Upper lobe of right lung (tissue), 1 donor: ENCODE measurements at regions not wholly inside any gene's neighbourhood (a gene's known extent, or its start where the extent isn't known, plus 50 kb on each side); places are given as distances from the start of the nearest gene placed in this dataset.

Source experiments
- ATAC-seq: fragments of 200-7000 bp; cut with Tn5 transposase; one replicate; pipeline ENCODE4 v1.9.1; 2020; ENCODE audit warnings: mild to moderate bottlenecking, moderate library complexity
- DNase-seq: peaks from one replicate; pipeline ENCODE4 v3.0.0-alpha.2; 2020
- H3K27ac ChIP-seq: fragments of 200-600 bp; one replicate; pipeline ENCODE4 v1.8.0; 2022
- H3K27me3 ChIP-seq: fragments of 200-600 bp; one replicate; pipeline ENCODE4 v1.8.0; 2022; ENCODE audit warnings: mild to moderate bottlenecking
- H3K36me3 ChIP-seq: fragments of 200-600 bp; one replicate; pipeline ENCODE4 v1.8.0; 2022
- H3K4me1 ChIP-seq: fragments of 200-600 bp; one replicate; pipeline ENCODE4 v1.8.0; 2022
- H3K4me3 ChIP-seq: fragments of 200-600 bp; one replicate; pipeline ENCODE4 v1.8.0; 2022; ENCODE audit warnings: mild to moderate bottlenecking
- H3K9me3 ChIP-seq: fragments of 200-600 bp; one replicate; pipeline ENCODE4 v1.8.0; 2022
- intact Hi-C: fragments of 100-400 bp; cut with DNase I; formaldehyde crosslinking; loops from one replicate; pipeline ENCODE4 v1.11.0; 2022
- TF ChIP-seq, protein P1 (sequence below): fragments of 200-600 bp; IDR thresholded peaks from one replicate; pipeline ENCODE4 v1.8.0; 2022; ENCODE audit warnings: antibody characterized with exemption
- donor health status: DM: no; HTN: yes; CAD: no; lungs with severe emphysema.

DNA sequence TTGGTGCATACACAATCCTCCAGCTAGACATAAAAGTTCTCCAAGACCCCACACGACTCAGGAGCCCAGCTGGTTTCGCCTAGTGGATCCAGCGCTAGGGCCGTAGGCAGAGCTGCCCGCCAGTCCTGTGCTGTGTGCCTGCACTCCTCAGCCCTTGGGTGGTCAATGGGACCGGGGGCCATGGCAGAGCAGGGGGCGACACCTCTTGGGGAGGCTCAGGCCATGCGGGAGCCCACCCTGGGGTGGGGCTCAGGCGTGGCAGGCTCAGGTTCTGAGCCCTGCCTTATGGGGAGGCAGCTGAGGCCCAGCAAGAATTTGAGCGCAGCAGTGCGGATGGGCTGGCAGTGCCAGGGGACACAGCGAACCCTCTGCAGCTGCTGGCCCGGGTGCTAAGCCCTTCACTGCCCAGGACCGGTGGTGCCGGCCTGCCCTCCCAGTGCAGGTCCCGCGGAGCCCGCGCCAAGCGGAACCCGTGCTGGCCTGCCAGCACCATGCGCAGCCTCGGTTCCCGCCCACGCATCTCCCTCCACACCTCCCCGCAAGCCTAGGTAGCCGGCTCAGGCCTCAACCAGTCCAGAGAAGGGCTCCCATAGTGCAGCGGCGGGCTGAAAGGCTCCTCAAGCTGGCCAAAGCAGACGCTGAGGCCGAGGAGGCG lies 1566.6 kb upstream of the SLC39A10 start:
- DNase-seq (peak; percentile 57), ATAC-seq (peak; percentile 26)
- no peaks in the 10 kb centered on the region for H3K4me1 ChIP-seq
- intact Hi-C loops, result no loop called here
- no peaks in the 10 kb centered on the region for H3K36me3 ChIP-seq
- TF ChIP-seq, protein P1, sequence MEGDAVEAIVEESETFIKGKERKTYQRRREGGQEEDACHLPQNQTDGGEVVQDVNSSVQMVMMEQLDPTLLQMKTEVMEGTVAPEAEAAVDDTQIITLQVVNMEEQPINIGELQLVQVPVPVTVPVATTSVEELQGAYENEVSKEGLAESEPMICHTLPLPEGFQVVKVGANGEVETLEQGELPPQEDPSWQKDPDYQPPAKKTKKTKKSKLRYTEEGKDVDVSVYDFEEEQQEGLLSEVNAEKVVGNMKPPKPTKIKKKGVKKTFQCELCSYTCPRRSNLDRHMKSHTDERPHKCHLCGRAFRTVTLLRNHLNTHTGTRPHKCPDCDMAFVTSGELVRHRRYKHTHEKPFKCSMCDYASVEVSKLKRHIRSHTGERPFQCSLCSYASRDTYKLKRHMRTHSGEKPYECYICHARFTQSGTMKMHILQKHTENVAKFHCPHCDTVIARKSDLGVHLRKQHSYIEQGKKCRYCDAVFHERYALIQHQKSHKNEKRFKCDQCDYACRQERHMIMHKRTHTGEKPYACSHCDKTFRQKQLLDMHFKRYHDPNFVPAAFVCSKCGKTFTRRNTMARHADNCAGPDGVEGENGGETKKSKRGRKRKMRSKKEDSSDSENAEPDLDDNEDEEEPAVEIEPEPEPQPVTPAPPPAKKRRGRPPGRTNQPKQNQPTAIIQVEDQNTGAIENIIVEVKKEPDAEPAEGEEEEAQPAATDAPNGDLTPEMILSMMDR, result no peak
- no peak overlapping the region for H3K27ac ChIP-seq
- no peaks in the 10 kb centered on the region for H3K9me3 ChIP-seq
- no peak overlapping the region for H3K4me3 ChIP-seq
- no peaks in the 10 kb centered on the region for H3K27me3 ChIP-seq

DNA sequence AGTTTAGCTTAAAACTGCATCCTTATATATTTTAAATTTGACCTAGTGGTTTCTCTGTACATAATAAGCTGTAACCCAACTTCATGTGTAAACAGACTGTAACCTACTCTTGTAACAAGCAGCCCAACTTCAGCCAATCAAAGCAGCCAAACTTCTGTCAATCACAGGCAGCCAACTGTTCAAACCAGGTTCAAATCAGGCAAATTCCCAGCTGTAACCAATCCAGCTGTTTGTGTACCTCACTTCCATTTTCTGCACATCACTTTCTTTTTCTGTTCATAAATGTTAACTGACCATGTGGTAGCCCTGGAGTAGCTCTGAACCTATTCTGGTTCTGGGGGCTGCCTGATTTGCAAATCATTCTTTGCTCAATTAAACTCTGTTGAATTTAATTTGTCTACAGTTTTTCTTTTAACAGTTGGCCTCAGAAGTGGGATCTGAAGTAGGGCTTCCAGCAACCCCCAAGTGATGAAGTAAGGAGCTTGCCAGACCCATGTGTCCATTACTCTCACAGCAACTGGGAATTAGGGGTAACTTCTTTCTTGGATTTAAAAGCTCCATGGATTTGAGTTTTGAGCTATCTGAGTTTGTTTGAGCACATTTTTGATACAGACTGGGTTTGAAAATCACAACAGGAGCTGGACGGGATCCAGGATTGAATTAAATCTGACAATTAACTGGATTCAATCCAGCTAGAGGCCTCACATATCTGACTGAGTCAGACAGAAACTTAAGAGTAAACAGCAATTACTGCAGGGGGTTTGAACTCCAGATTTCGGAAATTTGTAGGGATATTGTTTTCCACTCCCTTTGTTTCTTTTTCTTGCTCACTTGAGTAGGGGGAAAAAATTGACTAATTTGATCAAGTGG lies 1569.7 kb upstream of the SLC39A10 start:
- no peaks in the 10 kb centered on the region for H3K27me3 ChIP-seq
- no peaks in the 10 kb centered on the region for H3K9me3 ChIP-seq
- H3K27ac ChIP-seq, result no peak overlapping the region
- DNase-seq (no peak), ATAC-seq (no peak)
- no peak overlapping the region for H3K4me3 ChIP-seq
- no peaks in the 10 kb centered on the region for H3K36me3 ChIP-seq
- H3K4me1 ChIP-seq, result no peaks in the 10 kb centered on the region
- intact Hi-C loops, result no loop called here
- TF ChIP-seq, protein P1, result no peak

DNA sequence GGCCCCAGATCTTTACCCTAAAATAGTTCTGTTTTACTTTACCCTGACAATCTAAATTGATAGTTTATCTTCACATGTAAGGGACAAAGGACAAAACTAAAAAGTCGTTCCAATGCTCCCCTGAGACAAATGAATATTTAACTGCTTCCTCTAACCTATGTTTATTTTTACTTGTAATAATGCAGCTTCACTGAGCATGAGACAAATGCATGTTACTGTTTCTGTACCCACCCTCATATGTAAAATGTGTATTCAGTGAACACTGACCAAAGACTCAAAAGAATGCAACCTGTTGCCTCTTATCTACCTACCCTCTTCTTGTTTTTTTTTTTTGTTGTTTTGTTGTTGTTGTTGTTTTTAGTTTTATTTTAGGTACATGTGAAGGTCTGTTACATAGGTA lies 1570.9 kb upstream of the SLC39A10 start:
- H3K4me1 ChIP-seq, result no peaks in the 10 kb centered on the region
- H3K27me3 ChIP-seq, result no peaks in the 10 kb centered on the region
- TF ChIP-seq, protein P1, result no peak
- H3K36me3 ChIP-seq, result no peaks in the 10 kb centered on the region
- no peaks in the 10 kb centered on the region for H3K9me3 ChIP-seq
- ATAC-seq, result no peak
- no peak for DNase-seq
- no peak overlapping the region for H3K4me3 ChIP-seq
- intact Hi-C loops, result no loop called here
- no peak overlapping the region for H3K27ac ChIP-seq

DNA sequence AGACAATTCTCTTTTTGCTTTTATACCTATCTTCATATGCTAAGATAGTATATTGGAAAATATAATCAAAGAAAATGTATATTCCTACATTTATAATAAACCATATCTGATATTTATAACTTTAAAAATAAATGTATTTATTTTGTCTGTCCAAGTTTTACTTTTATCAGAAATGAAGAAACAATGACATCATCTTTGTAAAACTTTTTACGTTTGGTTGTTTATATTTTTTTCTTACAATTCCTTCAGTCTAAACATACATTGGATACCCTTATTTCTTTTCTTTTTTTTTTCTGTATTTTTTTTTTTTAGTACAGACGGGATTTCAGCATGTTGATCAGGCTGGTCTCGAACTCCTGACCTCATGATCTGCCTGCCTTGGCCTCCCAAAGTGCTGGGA lies 1577.0 kb upstream of the SLC39A10 start:
- Histone ChIP-seq H3K4me3 (no peak overlapping the region), H3K27ac (no peak overlapping the region), H3K36me3 (no peaks in the 10 kb centered on the region), H3K4me1 (no peaks in the 10 kb centered on the region), H3K9me3 (no peaks in the 10 kb centered on the region), H3K27me3 (no peaks in the 10 kb centered on the region)
- ATAC-seq (no peak), DNase-seq (no peak)
- intact Hi-C loops, result no loop called here
- TF ChIP-seq, protein P1, result no peak

DNA sequence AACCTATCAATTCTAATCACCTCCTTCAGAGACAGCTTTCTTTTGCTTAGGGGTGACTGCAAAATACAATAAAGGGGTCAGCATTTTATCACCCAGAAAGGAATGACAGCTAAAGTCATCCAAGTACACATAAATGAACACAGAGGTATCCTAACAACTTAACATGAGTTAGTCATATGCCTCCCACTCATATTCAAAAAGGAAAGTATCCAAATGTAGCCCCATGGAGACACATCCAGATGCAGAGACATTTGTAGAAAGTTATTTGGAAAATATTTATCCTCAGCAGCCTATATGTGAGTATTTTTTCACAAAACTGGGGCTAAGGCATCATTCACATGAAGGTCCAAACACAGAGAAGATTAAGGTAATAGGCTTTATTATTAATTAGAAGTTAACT lies 1579.7 kb upstream of the SLC39A10 start:
- intact Hi-C loops, result no loop called here
- Histone ChIP-seq H3K4me1 (no peaks in the 10 kb centered on the region), H3K27me3 (no peaks in the 10 kb centered on the region), H3K27ac (no peak overlapping the region), H3K9me3 (no peaks in the 10 kb centered on the region), H3K36me3 (no peaks in the 10 kb centered on the region), H3K4me3 (no peak overlapping the region)
- DNase-seq (no peak), ATAC-seq (no peak)
- TF ChIP-seq, protein P1, result no peak
